ENCODE measurements at regions not wholly inside any gene's neighbourhood (a gene's known extent, or its start where the extent isn't known, plus 50 kb on each side); places are given as distances from the start of the nearest gene placed in this dataset.

GRCh38 chr5:164449460-164449859 is 944.0 kb downstream of the MAT2B start:
- Mint-ChIP-seq H3K4me1 (no peaks in the 10 kb centered on the region), H3K27me3 (ENCODE audit: low read depth in 3 of 3) (peaks cover 0 to 1% (median 0%) of the 10 kb centered on the region in 3 donors), H3K36me3 (no peaks in the 10 kb centered on the region), H3K4me3 (no peak overlapping the region), H3K27ac (no peak overlapping the region), H3K9me3 (peaks cover 0 to 4% (median 0%) of the 10 kb centered on the region in 7 donors)
- no peaks in the 10 kb centered on the region for H4K20me1 ChIP-seq (ENCODE audit: insufficient read depth, low read length)
- H3K4me2 ChIP-seq (replicated peaks; ENCODE audit: extremely low read depth, low read length, poor library complexity, severe bottlenecking), result no peak overlapping the region
- WGBS (ENCODE audit: insufficient coverage), result 100% methylated on average over 1 of the region's 1 CpG
- H3K9ac ChIP-seq (ENCODE audit: insufficient read depth, low read length, poor library complexity, severe bottlenecking), result no peak overlapping the region
- no peak overlapping the region for H2AFZ ChIP-seq (ENCODE audit: insufficient read depth, low read depth, low read length, poor library complexity, severe bottlenecking)
- DNase-seq, result no peak
- H3K36me3 ChIP-seq (replicated peaks in 1 of 2; ENCODE audit: control insufficient read depth in 1 of 2, insufficient read depth in 2 of 2, low read length in 2 of 2), result no peaks in the 10 kb centered on the region
- no peaks in the 10 kb centered on the region for H3K27me3 ChIP-seq (ENCODE audit: control insufficient read depth in 2 of 2, insufficient read depth in 2 of 2, low read length in 2 of 2)
- H3K27ac ChIP-seq (ENCODE audit: low read depth in 1 of 2, low read length in 2 of 2), result no peak overlapping the region
- no peak overlapping the region for H3K4me3 ChIP-seq (replicated peaks in 1 of 3; ENCODE audit: low read depth in 2 of 3, low read length in 3 of 3)
- TF ChIP-seq, protein P1, sequence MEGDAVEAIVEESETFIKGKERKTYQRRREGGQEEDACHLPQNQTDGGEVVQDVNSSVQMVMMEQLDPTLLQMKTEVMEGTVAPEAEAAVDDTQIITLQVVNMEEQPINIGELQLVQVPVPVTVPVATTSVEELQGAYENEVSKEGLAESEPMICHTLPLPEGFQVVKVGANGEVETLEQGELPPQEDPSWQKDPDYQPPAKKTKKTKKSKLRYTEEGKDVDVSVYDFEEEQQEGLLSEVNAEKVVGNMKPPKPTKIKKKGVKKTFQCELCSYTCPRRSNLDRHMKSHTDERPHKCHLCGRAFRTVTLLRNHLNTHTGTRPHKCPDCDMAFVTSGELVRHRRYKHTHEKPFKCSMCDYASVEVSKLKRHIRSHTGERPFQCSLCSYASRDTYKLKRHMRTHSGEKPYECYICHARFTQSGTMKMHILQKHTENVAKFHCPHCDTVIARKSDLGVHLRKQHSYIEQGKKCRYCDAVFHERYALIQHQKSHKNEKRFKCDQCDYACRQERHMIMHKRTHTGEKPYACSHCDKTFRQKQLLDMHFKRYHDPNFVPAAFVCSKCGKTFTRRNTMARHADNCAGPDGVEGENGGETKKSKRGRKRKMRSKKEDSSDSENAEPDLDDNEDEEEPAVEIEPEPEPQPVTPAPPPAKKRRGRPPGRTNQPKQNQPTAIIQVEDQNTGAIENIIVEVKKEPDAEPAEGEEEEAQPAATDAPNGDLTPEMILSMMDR (IDR thresholded peaks at IDR 0.05), result no peak
- no peaks in the 10 kb centered on the region for H3K79me2 ChIP-seq (ENCODE audit: insufficient read depth, low read length)
- H3K9me3 ChIP-seq (replicated peaks in 1 of 2; ENCODE audit: control insufficient read depth in 1 of 2, insufficient read depth in 1 of 2, low read length in 2 of 2), result peaks cover 0 to 4% of the 10 kb centered on the region in 2 donors
- H3K4me1 ChIP-seq (ENCODE audit: control insufficient read depth in 1 of 2, insufficient read depth in 2 of 2, low read length in 2 of 2), result no peaks in the 10 kb centered on the region
- intact Hi-C loops (cut with micrococcal nuclease), result no loop called here

DNA sequence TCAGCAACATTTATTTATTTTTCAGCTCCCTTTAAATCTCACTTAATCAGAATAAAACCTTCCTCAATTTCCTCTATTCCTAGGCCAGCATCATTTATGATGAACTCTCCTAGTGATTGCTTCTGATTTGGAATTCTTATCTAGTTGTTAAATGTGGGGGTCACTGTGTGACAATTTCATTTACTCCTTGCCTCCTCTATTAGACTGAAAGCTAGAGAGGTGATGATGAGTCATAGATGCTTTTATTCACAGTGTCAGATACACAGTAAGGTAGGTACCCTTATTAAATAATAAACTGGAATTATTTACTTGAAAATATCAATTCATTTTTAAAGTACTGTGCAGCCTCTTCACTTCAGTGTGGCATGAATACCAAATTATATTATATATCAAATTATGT is 960.6 kb downstream of the MAT2B start:
- Histone ChIP-seq H4K20me1 (ENCODE audit: insufficient read depth, low read length) (no peaks in the 10 kb centered on the region), H3K27ac (ENCODE audit: low read depth in 1 of 2, low read length in 2 of 2) (no peak overlapping the region), H3K79me2 (ENCODE audit: insufficient read depth, low read length) (no peaks in the 10 kb centered on the region), H3K9ac (ENCODE audit: insufficient read depth, low read length, poor library complexity, severe bottlenecking) (no peak overlapping the region), H3K9me3 (replicated peaks in 1 of 2; ENCODE audit: control insufficient read depth in 1 of 2, insufficient read depth in 1 of 2, low read length in 2 of 2) (no peaks in the 10 kb centered on the region), H2AFZ (ENCODE audit: insufficient read depth, low read depth, low read length, poor library complexity, severe bottlenecking) (no peak overlapping the region), H3K36me3 (replicated peaks in 1 of 2; ENCODE audit: control insufficient read depth in 1 of 2, insufficient read depth in 2 of 2, low read length in 2 of 2) (no peaks in the 10 kb centered on the region), H3K4me1 (ENCODE audit: control insufficient read depth in 1 of 2, insufficient read depth in 2 of 2, low read length in 2 of 2) (no peaks in the 10 kb centered on the region), H3K4me3 (replicated peaks in 1 of 3; ENCODE audit: low read depth in 2 of 3, low read length in 3 of 3) (no peak overlapping the region), H3K27me3 (ENCODE audit: control insufficient read depth in 2 of 2, insufficient read depth in 2 of 2, low read length in 2 of 2) (no peaks in the 10 kb centered on the region), H3K4me2 (replicated peaks; ENCODE audit: extremely low read depth, low read length, poor library complexity, severe bottlenecking) (no peak overlapping the region)
- peaks cover 0 to 2% (median 0%) of the 10 kb centered on the region in 7 donors for H3K9me3 Mint-ChIP-seq
- H3K36me3 Mint-ChIP-seq, result no peaks in the 10 kb centered on the region
- peaks cover 0 to 1% (median 0%) of the 10 kb centered on the region in 3 donors for H3K27me3 Mint-ChIP-seq (ENCODE audit: low read depth in 3 of 3)
- H3K4me1 Mint-ChIP-seq, result no peaks in the 10 kb centered on the region
- no peak overlapping the region for H3K4me3 Mint-ChIP-seq
- no peak overlapping the region for H3K27ac Mint-ChIP-seq
- intact Hi-C loops (cut with micrococcal nuclease), result no loop called here
- TF ChIP-seq, protein P1 (IDR thresholded peaks at IDR 0.05), result no peak
- DNase-seq, result no peak

Data from CD14-positive monocyte (primary cell).